Naive B cell (primary cell): ENCODE measurements at regions not wholly inside any gene's neighbourhood (a gene's known extent, or its start where the extent isn't known, plus 50 kb on each side); places are given as distances from the start of the nearest gene placed in this dataset.

Experiments
- ATAC-seq, 2 donors: fragments of 150-1000 bp; cut with Tn5 transposase; 2 replicates each; pipeline ENCODE4 v1.10.0; 2021; ENCODE audit warnings: low read depth in 2 of 2, mild to moderate bottlenecking in 2 of 2, moderate library complexity in 2 of 2
- DNase-seq: peaks from one replicate; pipeline ENCODE4 v3.0.0; 2022
- H3K27ac Mint-ChIP-seq, 6 donors: one replicate each; pipeline ENCODE4 v1.8.0; 2020 to 2022; ENCODE audit warnings: mild to moderate bottlenecking in 6 of 6, mixed read lengths in 6 of 6, moderate library complexity in 5 of 6, inconsistent platforms in 2 of 6
- H3K27me3 Mint-ChIP-seq, 3 donors: one replicate each; pipeline ENCODE4 v1.8.0; 2021 to 2022; ENCODE audit warnings: mixed read lengths in 3 of 3, mild to moderate bottlenecking in 1 of 3
- H3K36me3 Mint-ChIP-seq, 2 donors: one replicate each; pipeline ENCODE4 v1.8.0; 2020 to 2022; ENCODE audit warnings: mixed read lengths in 2 of 2, inconsistent platforms in 1 of 2, mild to moderate bottlenecking in 1 of 2
- H3K4me1 Mint-ChIP-seq, 3 donors: one replicate each; pipeline ENCODE4 v1.8.0; 2020 to 2022; ENCODE audit warnings: mixed read lengths in 3 of 3, inconsistent platforms in 1 of 3, mild to moderate bottlenecking in 1 of 3, moderate library complexity in 1 of 3
- H3K4me3 Mint-ChIP-seq, 8 donors: one replicate each; pipeline ENCODE4 v1.8.0; 2020 to 2022; ENCODE audit warnings: mild to moderate bottlenecking in 8 of 8, mixed read lengths in 8 of 8, moderate library complexity in 8 of 8, inconsistent platforms in 2 of 8
- H3K9me3 Mint-ChIP-seq, 7 donors: one replicate each; pipeline ENCODE4 v1.8.0; 2020 to 2022; ENCODE audit warnings: mixed read lengths in 7 of 7, mild to moderate bottlenecking in 5 of 7, inconsistent platforms in 2 of 7, moderate library complexity in 1 of 7

DNA sequence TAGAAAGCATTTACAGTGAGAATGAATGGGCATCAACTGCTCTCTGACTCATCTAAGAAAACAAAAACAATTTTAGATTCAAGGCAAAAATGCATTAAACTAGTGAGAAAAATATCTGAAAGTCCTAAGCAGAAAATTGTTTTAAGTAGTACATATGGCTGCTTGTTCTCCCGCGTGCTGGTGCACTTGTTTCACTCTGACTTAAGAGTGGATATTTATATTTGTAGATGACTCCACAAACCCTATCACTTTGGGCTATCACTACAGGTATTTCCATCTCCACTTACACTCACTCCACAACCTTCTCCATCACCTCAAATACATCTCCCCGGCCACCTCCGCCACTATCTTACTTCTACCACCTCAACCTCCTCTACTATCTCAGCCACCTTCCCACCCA is 253.9 kb upstream of the EGLN3 start:
- ATAC-seq (no peak), DNase-seq (no peak)
- H3K9me3 Mint-ChIP-seq: peaks cover 0 to 13% (median 8%) of the 10 kb centered on the region in 7 donors
- no peaks in the 10 kb centered on the region for H3K4me1 Mint-ChIP-seq
- no peak overlapping the region for H3K27ac Mint-ChIP-seq
- no peak overlapping the region for H3K4me3 Mint-ChIP-seq
- H3K36me3 Mint-ChIP-seq: peaks cover 0 to 8% of the 10 kb centered on the region in 2 donors
- H3K27me3 Mint-ChIP-seq: peaks cover 9 to 18% (median 11%) of the 10 kb centered on the region in 3 donors

GRCh38 chr14:34203251-34203722 is 252.4 kb upstream of the EGLN3 start:
- no peak overlapping the region for H3K4me3 Mint-ChIP-seq
- H3K36me3 Mint-ChIP-seq: peaks cover 0 to 8% of the 10 kb centered on the region in 2 donors
- peaks cover 13 to 15% (median 14%) of the 10 kb centered on the region in 3 donors for H3K27me3 Mint-ChIP-seq
- H3K4me1 Mint-ChIP-seq: no peaks in the 10 kb centered on the region
- no peak overlapping the region for H3K27ac Mint-ChIP-seq
- ATAC-seq (no peak), DNase-seq (no peak)
- H3K9me3 Mint-ChIP-seq: peaks cover 0 to 13% (median 8%) of the 10 kb centered on the region in 7 donors

- Mint-ChIP-seq H3K4me1 (no peaks in the 10 kb centered on the region), H3K4me3 (no peak overlapping the region), H3K27ac (no peak overlapping the region), H3K27me3 (peaks cover 18 to 25% (median 21%) of the 10 kb centered on the region in 3 donors), H3K9me3 (peaks cover 0 to 13% (median 8%) of the 10 kb centered on the region in 7 donors), H3K36me3 (peaks cover 0 to 8% of the 10 kb centered on the region in 2 donors)
- DNase-seq (no peak), ATAC-seq (no peak)
Measured at GRCh38 chr14:34201909-34202637, 251.2 kb upstream of the EGLN3 start.

- no peak for DNase-seq
- Mint-ChIP-seq H3K27ac (no peak overlapping the region), H3K36me3 (no peaks in the 10 kb centered on the region), H3K4me1 (no peaks in the 10 kb centered on the region), H3K9me3 (peaks cover 0 to 5% (median 2%) of the 10 kb centered on the region in 7 donors), H3K4me3 (peak overlapping the region in 1 of 8 donors; percentile 47), H3K27me3 (peaks cover 22 to 37% (median 26%) of the 10 kb centered on the region in 3 donors)
- ATAC-seq: no peak
Measured at GRCh38 chr14:34199585-34199984, 248.7 kb upstream of the EGLN3 start.

DNA sequence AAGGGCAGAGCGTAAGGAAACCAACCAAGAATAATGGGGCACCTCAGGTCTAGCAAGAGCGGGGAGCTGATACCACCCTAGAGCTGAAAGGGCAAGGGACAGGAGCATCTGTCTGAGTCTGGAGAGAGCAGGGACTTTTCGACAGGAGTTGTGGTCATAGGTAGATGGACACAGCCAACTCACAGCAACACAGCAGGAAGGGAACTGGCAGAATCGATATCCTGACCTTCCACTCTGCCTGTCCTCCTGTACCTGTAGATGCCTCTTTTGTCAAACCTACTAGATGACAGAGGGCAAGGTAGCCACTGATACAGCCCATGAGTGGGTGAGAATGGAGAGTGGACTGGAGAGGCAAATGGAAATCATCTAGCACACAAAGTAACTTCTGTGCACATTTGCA is 247.2 kb upstream of the EGLN3 start:
- ATAC-seq: no peak
- no peaks in the 10 kb centered on the region for H3K4me1 Mint-ChIP-seq
- DNase-seq: no peak
- peaks cover 22 to 37% (median 26%) of the 10 kb centered on the region in 3 donors for H3K27me3 Mint-ChIP-seq
- H3K9me3 Mint-ChIP-seq: peaks cover 0 to 13% (median 3%) of the 10 kb centered on the region in 7 donors
- H3K36me3 Mint-ChIP-seq: no peaks in the 10 kb centered on the region
- H3K4me3 Mint-ChIP-seq: no peak overlapping the region
- H3K27ac Mint-ChIP-seq: no peak overlapping the region

GRCh38 chr14:34195964-34196363 is 245.1 kb upstream of the EGLN3 start:
- H3K4me3 Mint-ChIP-seq: no peak overlapping the region
- ATAC-seq: no peak
- no peaks in the 10 kb centered on the region for H3K36me3 Mint-ChIP-seq
- H3K9me3 Mint-ChIP-seq: peaks cover 0 to 14% (median 3%) of the 10 kb centered on the region in 7 donors
- DNase-seq: no peak
- no peak overlapping the region for H3K27ac Mint-ChIP-seq
- peaks cover 22 to 37% (median 24%) of the 10 kb centered on the region in 3 donors for H3K27me3 Mint-ChIP-seq
- H3K4me1 Mint-ChIP-seq: no peaks in the 10 kb centered on the region

GRCh38 chr14:34190717-34191116 is 239.8 kb upstream of the EGLN3 start:
- Mint-ChIP-seq H3K9me3 (peaks cover 0 to 10% (median 3%) of the 10 kb centered on the region in 7 donors), H3K27me3 (peaks cover 0 to 1% (median under 1%) of the 10 kb centered on the region in 3 donors), H3K27ac (no peak overlapping the region), H3K4me1 (no peaks in the 10 kb centered on the region), H3K36me3 (no peaks in the 10 kb centered on the region), H3K4me3 (no peak overlapping the region)
- DNase-seq (no peak), ATAC-seq (no peak)

- Mint-ChIP-seq H3K4me1 (no peaks in the 10 kb centered on the region), H3K4me3 (no peak overlapping the region), H3K9me3 (peaks cover 0 to 10% (median 3%) of the 10 kb centered on the region in 7 donors), H3K36me3 (no peaks in the 10 kb centered on the region), H3K27ac (no peak overlapping the region), H3K27me3 (no peaks in the 10 kb centered on the region)
- ATAC-seq (no peak), DNase-seq (no peak)
Measured at GRCh38 chr14:34189866-34190265, 239.0 kb upstream of the EGLN3 start.

DNA sequence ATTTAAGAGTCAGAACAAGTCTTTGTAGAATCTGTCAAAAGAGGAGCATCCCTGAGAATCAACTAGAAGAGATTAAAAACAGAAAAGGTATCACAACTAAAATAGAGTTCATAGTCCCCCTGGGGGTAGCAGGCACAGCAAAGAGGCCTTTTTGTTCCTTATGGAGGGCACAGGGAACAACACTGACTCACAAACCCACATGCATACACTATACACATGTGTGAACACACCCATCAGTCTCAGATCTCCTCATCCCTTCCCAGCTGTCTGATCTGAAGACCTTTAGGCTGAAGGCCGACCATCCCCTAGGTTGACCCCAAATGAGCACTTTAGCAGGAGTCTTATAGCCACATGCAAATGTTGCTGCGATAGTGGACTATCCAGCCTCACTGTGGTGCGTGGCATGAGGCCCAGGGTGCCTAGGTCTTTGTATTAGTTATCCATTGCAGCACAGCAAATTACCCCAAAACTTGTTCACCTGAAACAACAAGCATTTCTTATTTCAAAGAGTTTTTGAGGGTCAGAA is 236.7 kb upstream of the EGLN3 start:
- H3K4me1 Mint-ChIP-seq: no peaks in the 10 kb centered on the region
- DNase-seq: no peak
- peaks cover 6 to 9% (median 6%) of the 10 kb centered on the region in 3 donors for H3K27me3 Mint-ChIP-seq
- no peak overlapping the region for H3K27ac Mint-ChIP-seq
- no peak overlapping the region for H3K4me3 Mint-ChIP-seq
- H3K9me3 Mint-ChIP-seq: peaks cover 0 to 6% (median 0%) of the 10 kb centered on the region in 7 donors
- H3K36me3 Mint-ChIP-seq: no peaks in the 10 kb centered on the region
- ATAC-seq: no peak

- H3K4me3 Mint-ChIP-seq: no peak overlapping the region
Measured at GRCh38 chr14:34187061-34187460, 236.2 kb upstream of the EGLN3 start.

DNA sequence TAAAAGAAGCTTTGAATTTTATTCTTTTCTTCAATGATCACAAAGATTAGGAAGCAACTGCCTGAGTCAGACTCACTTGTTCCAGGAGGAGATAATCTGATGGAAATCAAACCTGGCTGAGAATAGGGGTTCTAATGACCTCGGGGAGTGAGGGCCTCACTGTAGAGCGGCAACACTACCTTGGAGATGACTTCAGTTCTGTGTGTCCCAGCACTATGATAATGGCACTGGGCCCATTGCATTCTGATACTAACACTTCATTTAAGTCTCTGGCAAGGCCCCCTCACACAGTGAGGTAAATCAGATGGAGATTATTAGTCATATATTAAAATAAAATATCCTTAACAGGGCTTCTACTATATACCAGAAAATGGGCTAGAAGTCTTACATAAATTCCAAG is 233.3 kb upstream of the EGLN3 start:
- peak overlapping the region in 1 of 6 donors; percentile 38 for H3K27ac Mint-ChIP-seq
- H3K36me3 Mint-ChIP-seq: no peaks in the 10 kb centered on the region
- H3K27me3 Mint-ChIP-seq: peaks cover 6 to 11% (median 9%) of the 10 kb centered on the region in 3 donors
- peaks cover 0 to 6% (median 0%) of the 10 kb centered on the region in 7 donors for H3K9me3 Mint-ChIP-seq
- H3K4me3 Mint-ChIP-seq: no peak overlapping the region
- no peak for DNase-seq
- H3K4me1 Mint-ChIP-seq: no peaks in the 10 kb centered on the region
- ATAC-seq: no peak

More at GRCh38 chr14:34187061-34187460, 236.2 kb upstream of the EGLN3 start:
- H3K27ac Mint-ChIP-seq: no peak overlapping the region
- H3K36me3 Mint-ChIP-seq: no peaks in the 10 kb centered on the region
- peaks cover 6 to 11% (median 9%) of the 10 kb centered on the region in 3 donors for H3K27me3 Mint-ChIP-seq
- no peak for ATAC-seq
- H3K4me1 Mint-ChIP-seq: no peaks in the 10 kb centered on the region
- no peak for DNase-seq
- H3K9me3 Mint-ChIP-seq: peaks cover 0 to 6% (median 0%) of the 10 kb centered on the region in 7 donors

- peaks cover 0 to 6% (median 0%) of the 10 kb centered on the region in 7 donors for H3K9me3 Mint-ChIP-seq
- ATAC-seq: no peak
- no peaks in the 10 kb centered on the region for H3K36me3 Mint-ChIP-seq
- H3K4me3 Mint-ChIP-seq: no peak overlapping the region
- no peaks in the 10 kb centered on the region for H3K4me1 Mint-ChIP-seq
- H3K27ac Mint-ChIP-seq: no peak overlapping the region
- peaks cover 6 to 11% (median 9%) of the 10 kb centered on the region in 3 donors for H3K27me3 Mint-ChIP-seq
- DNase-seq: no peak
Measured at GRCh38 chr14:34183478-34183877, 232.6 kb upstream of the EGLN3 start.

GRCh38 chr14:34181338-34181737 is 230.5 kb upstream of the EGLN3 start:
- no peak for ATAC-seq
- peak overlapping the region in 1 of 6 donors; percentile 37 for H3K27ac Mint-ChIP-seq
- H3K9me3 Mint-ChIP-seq: peaks cover 0 to 10% (median 0%) of the 10 kb centered on the region in 7 donors
- no peak overlapping the region for H3K4me3 Mint-ChIP-seq
- DNase-seq: no peak
- no peaks in the 10 kb centered on the region for H3K36me3 Mint-ChIP-seq
- peaks cover 3% of the 10 kb centered on the region in 3 donors for H3K4me1 Mint-ChIP-seq
- H3K27me3 Mint-ChIP-seq: peaks cover 6 to 11% (median 9%) of the 10 kb centered on the region in 3 donors

DNA sequence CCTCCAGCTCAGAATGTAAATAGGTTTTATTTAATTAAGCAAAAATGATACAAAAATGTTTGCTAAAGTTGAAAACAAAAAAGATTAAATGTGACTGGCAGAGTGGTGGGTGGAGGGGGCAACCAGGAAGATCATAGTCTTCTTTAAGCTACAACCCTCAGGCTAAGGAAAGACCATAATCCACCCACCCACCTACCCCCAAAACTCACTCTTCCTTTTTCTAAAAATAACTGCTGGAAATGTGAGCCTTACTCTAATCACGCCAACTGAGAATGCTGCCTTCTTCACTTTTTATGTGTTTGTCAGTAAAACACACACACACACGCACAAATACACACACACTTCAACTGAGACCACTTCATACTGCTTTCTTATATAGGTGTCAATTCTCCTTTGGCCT is 230.0 kb upstream of the EGLN3 start:
- no peaks in the 10 kb centered on the region for H3K36me3 Mint-ChIP-seq
- H3K27me3 Mint-ChIP-seq: peaks cover 6 to 11% (median 9%) of the 10 kb centered on the region in 3 donors
- peaks cover 6 to 7% (median 7%) of the 10 kb centered on the region in 3 donors for H3K4me1 Mint-ChIP-seq
- ATAC-seq (no peak), DNase-seq (no peak)
- peaks cover 0 to 10% (median 0%) of the 10 kb centered on the region in 7 donors for H3K9me3 Mint-ChIP-seq
- no peak overlapping the region for H3K4me3 Mint-ChIP-seq
- no peak overlapping the region for H3K27ac Mint-ChIP-seq
